ENCODE measurements at regions not wholly inside any gene's neighbourhood (a gene's known extent, or its start where the extent isn't known, plus 50 kb on each side); places are given as distances from the start of the nearest gene placed in this dataset.

- TF ChIP-seq POLR2AphosphoS5 (IDR thresholded peaks at IDR 0.05; ENCODE audit: borderline replicate concordance, low read depth, low read length) (no peak), EZH2 (IDR thresholded peaks at IDR 0.05) (no peak), FOXP2 (optimal IDR thresholded peaks at IDR 0.05; ENCODE audit: control extremely low read depth, extremely low read length, insufficient read depth) (no peak)
Measured at GRCh38 chr11:69388661-69389060, 92.8 kb upstream of the LINC01488 start.

Data from SK-N-MC (cell line).